ENCODE measurements at regions not wholly inside any gene's neighbourhood (a gene's known extent, or its start where the extent isn't known, plus 50 kb on each side); places are given as distances from the start of the nearest gene placed in this dataset.
"Not testable (repeated sequence)": the region's sequence is repeated elsewhere in the genome, so short reads cannot be mapped to it uniquely, and the experiment has no call there.

DNA sequence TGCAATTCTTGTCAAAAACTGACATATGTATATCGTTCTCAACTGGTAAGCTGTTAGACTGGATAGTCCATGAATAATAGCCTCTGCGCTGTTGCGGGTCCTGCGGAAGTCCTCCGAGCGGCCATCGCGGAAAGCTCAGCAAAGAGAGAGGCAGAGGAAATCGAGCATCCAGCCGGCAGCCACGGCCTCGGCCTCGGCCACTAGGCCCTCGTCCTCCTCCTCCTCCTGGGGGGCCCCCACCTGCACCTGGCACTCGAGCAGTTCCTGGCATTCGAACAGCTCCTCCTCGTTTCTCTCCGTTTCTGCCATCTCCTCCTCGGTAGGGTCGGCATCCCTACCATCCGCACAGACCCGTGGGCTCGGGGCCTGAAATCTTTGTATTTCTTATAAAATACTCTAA lies 111.2 kb upstream of the CYLC1 start:
- H3K27ac Mint-ChIP-seq; H3K27me3 Mint-ChIP-seq; H3K9me3 Mint-ChIP-seq; H3K4me3 Mint-ChIP-seq; DNase-seq; CTCF ChIA-PET; POLR2A ChIA-PET; H3K4me1 Mint-ChIP-seq; H3K36me3 Mint-ChIP-seq (ENCODE audit: low read depth): not testable (repeated sequence)

DNA sequence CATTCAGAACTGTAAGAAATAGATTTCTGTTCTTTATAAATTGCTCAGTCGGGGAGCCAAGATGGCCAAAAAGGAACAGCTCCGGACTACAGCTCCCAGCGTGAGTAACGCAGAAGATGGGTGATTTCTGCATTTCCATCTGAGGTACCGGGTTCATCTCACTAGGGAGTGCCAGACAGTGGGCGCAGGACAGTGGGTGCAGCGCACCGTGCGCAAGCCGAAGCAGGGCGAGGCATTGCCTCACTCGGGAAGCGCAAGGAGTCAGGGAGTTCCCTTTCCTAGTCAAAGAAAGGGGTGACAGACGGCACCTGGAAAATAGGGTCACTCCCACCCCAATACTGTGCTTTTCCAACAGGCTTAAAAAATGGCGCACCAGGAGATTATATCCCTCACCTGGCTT lies 110.5 kb upstream of the CYLC1 start:
- H3K27ac Mint-ChIP-seq; H3K4me1 Mint-ChIP-seq; H3K36me3 Mint-ChIP-seq (ENCODE audit: low read depth); POLR2A ChIA-PET; DNase-seq; H3K9me3 Mint-ChIP-seq; CTCF ChIA-PET; H3K27me3 Mint-ChIP-seq; H3K4me3 Mint-ChIP-seq: not testable (repeated sequence)

DNA sequence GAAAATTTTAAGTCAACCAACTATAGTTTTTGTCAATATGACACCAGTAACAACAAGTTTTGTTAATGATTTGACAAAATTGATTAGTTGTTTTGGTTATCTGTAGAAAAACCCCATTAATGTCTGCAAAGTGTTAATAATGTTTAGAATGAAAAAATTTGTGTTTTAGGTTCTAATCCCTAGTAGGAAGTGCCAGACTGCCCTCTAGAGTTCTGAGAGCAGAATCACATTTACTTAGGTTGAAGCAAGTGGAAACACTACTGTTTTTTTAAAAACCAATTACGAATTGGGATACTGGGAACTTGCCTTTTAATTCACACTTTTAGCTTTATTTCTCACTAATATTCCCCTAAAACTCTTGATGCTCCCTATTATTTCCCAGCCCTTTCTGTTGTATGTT lies 101.1 kb upstream of the CYLC1 start:
- CTCF ChIA-PET: interaction anchor here (0.6 kb wide), 1 partner anchor 373 kb away, joined by 3 read pairs; no protein-coding TSS in a partner anchor
- H3K4me3 Mint-ChIP-seq: no peak overlapping the region
- H3K4me1 Mint-ChIP-seq: no peaks in the 10 kb centered on the region
- POLR2A ChIA-PET: no interaction called here
- no peak overlapping the region for H3K27ac Mint-ChIP-seq
- no peaks in the 10 kb centered on the region for H3K9me3 Mint-ChIP-seq
- no peaks in the 10 kb centered on the region for H3K27me3 Mint-ChIP-seq
- no peak for DNase-seq
- H3K36me3 Mint-ChIP-seq (ENCODE audit: low read depth): no peaks in the 10 kb centered on the region

DNA sequence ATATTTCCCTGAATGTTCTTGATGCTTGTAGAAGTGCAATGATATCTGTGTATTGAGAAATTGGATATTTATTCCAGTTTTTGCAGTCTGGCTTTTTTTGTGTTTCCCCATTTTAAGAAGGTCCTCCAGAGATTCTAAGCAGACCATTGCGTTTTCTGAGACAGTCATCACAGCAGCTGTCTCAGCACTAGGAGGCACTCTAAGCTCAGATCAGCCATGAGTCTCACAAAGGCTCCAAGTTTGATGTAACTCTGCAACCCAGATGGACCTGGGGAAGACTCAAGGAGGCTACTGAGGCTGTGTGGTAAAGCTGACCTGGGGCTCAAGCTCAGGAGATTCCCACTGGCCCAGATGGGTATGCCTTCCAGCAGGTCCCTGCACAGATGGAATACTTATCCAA lies 89.3 kb upstream of the CYLC1 start:
- Mint-ChIP-seq H3K36me3 (ENCODE audit: low read depth) (no peaks in the 10 kb centered on the region), H3K4me3 (no peak overlapping the region), H3K27ac (no peak overlapping the region), H3K9me3 (no peaks in the 10 kb centered on the region), H3K27me3 (no peaks in the 10 kb centered on the region), H3K4me1 (no peaks in the 10 kb centered on the region)
- no peak for DNase-seq
- ChIA-PET CTCF (no interaction called here), POLR2A (no interaction called here)

Measured in activated CD4-positive, alpha-beta T cell treated with anti-CD3 and anti-CD28 coated beads, Interleukin-2, amount 10 ng/mL, durations not matched to agents 7 days and 5 days (primary cell).